Gastrocnemius medialis (tissue), 4 donors: ENCODE measurements at regions not wholly inside any gene's neighbourhood (a gene's known extent, or its start where the extent isn't known, plus 50 kb on each side); places are given as distances from the start of the nearest gene placed in this dataset.

Experiments
- ATAC-seq, 2 donors: fragments of 150-250 bp; one replicate each; pipeline ENCODE4 v1.9.1; 2016
- DNase-seq, 2 donors: peaks; one replicate each; pipeline ENCODE4 v3.0.0-alpha.2; 2019
- H3K27ac ChIP-seq, 4 donors: fragments of 200-600 bp; sonication (generic); 1 replicate in 1 of 4; 2 replicates in 3 of 4; pipeline ENCODE4 v1.5.1; 2016 to 2018; ENCODE audit warnings: mild to moderate bottlenecking in 2 of 4, moderate library complexity in 1 of 4
- H3K27me3 ChIP-seq, 3 donors: fragments of 200-600 bp; sonication (generic) in 2 of 3; 1 replicate in 1 of 3; 2 replicates in 2 of 3; pipeline versions ENCODE4 v1.5.1 to v1.6.0; 2016 to 2019; ENCODE audit warnings: mild to moderate bottlenecking in 1 of 3, moderate library complexity in 1 of 3
- H3K36me3 ChIP-seq, 2 donors: fragments of 200-600 bp; sonication (generic) in 1 of 2; one replicate each; pipeline ENCODE4 v1.5.1; 2017 to 2018
- H3K4me1 ChIP-seq, 2 donors: fragments of 200-600 bp; sonication (generic) in 1 of 2; one replicate each; pipeline ENCODE4 v1.5.1; 2016 to 2017; ENCODE audit warnings: mild to moderate bottlenecking in 2 of 2
- H3K4me3 ChIP-seq, 4 donors: fragments of 200-600 bp; sonication (generic) in 3 of 4; 1 replicate in 1 of 4; 2 replicates in 3 of 4; pipeline ENCODE4 v1.5.1; 2016 to 2019; ENCODE audit warnings: mild to moderate bottlenecking in 2 of 4
- H3K9me3 ChIP-seq, 3 donors: fragments of 200-600 bp; sonication (generic) in 2 of 3; 1 replicate in 1 of 3; 2 replicates in 2 of 3; pipeline ENCODE4 v1.5.1; 2016 to 2019
- CTCF ChIP-seq, 5 experiments: fragments of 450-650 bp in 3 of 5; fragments of 200-600 bp in 2 of 5; sonication (generic) in 2 of 5; IDR thresholded peaks in 4 of 5; conservative IDR thresholded peaks in 1 of 5; 1 replicate in 4 of 5; 2 replicates in 1 of 5; pipeline ENCODE4 v1.5.1; 2016 to 2019; ENCODE audit warnings: antibody characterized with exemption in 5 of 5, mild to moderate bottlenecking in 3 of 5, moderate library complexity in 3 of 5
- POLR2A ChIP-seq, 2 donors: fragments of 450-650 bp; IDR thresholded peaks; one replicate each; pipeline ENCODE4 v1.6.1; 2017; ENCODE audit warnings: antibody characterized with exemption in 2 of 2, mild to moderate bottlenecking in 2 of 2, moderate library complexity in 2 of 2
- in situ Hi-C, 4 donors: fragments of 200-750 bp; cut with MboI; loops; one replicate each; pipeline versions ENCODE4 v1.15.0 to v1.8.0; 2017; ENCODE audit warnings: low sequenced_read_pairs in 4 of 4
- intact Hi-C: fragments of 100-400 bp; cut with DNase I; formaldehyde crosslinking; loops from one replicate; pipeline ENCODE4 v1.15.1; 2023; ENCODE audit warnings: low total_unique reads

- no peak overlapping the region for H3K4me3 ChIP-seq
- H3K4me1 ChIP-seq = no peaks in the 10 kb centered on the region
- DNase-seq = no peak
- H3K27me3 ChIP-seq = no peaks in the 10 kb centered on the region
- no peaks in the 10 kb centered on the region for H3K9me3 ChIP-seq
- in situ Hi-C loops (no loop called here), intact Hi-C loops (no loop called here)
- H3K27ac ChIP-seq = no peak overlapping the region
- TF ChIP-seq POLR2A (IDR thresholded peaks at IDR 0.05) (no peak), CTCF (IDR thresholded peaks at IDR 0.05 in 4 of 5, conservative IDR thresholded peaks at IDR 0.05 in 1 of 5) (no peak)
- no peaks in the 10 kb centered on the region for H3K36me3 ChIP-seq
- ATAC-seq = no peak
These were observed 381.6 kb downstream of the SIPA1L2 start for GRCh38 chr1:232248276-232248820.

- intact Hi-C loops = no loop called here
- no peaks in the 10 kb centered on the region for H3K9me3 ChIP-seq
- TF ChIP-seq POLR2A (IDR thresholded peaks at IDR 0.05) (no peak), CTCF (IDR thresholded peaks at IDR 0.05 in 4 of 5, conservative IDR thresholded peaks at IDR 0.05 in 1 of 5) (no peak)
- H3K27me3 ChIP-seq = no peaks in the 10 kb centered on the region
- ATAC-seq = no peak
- H3K4me3 ChIP-seq = no peak overlapping the region
- no peaks in the 10 kb centered on the region for H3K36me3 ChIP-seq
- no peak overlapping the region for H3K27ac ChIP-seq
- in situ Hi-C loops = no loop called here
- DNase-seq = no peak
- H3K4me1 ChIP-seq = no peaks in the 10 kb centered on the region
These were observed 382.3 kb downstream of the SIPA1L2 start for GRCh38 chr1:232247669-232248068.

- TF ChIP-seq POLR2A (IDR thresholded peaks at IDR 0.05) (no peak), CTCF (IDR thresholded peaks at IDR 0.05 in 4 of 5, conservative IDR thresholded peaks at IDR 0.05 in 1 of 5) (no peak)
- Histone ChIP-seq H3K27me3 (no peaks in the 10 kb centered on the region), H3K4me1 (no peaks in the 10 kb centered on the region), H3K9me3 (no peaks in the 10 kb centered on the region), H3K27ac (no peak overlapping the region), H3K4me3 (no peak overlapping the region), H3K36me3 (no peaks in the 10 kb centered on the region)
- in situ Hi-C loops (no loop called here), intact Hi-C loops (no loop called here)
- DNase-seq = no peak
- no peak for ATAC-seq
These were observed 385.5 kb downstream of the SIPA1L2 start for GRCh38 chr1:232244426-232244825.

GRCh38 chr1:232239998-232240397 is 389.9 kb downstream of the SIPA1L2 start:
- TF ChIP-seq POLR2A (IDR thresholded peaks at IDR 0.05) = no peak
- TF ChIP-seq CTCF (IDR thresholded peaks at IDR 0.05 in 4 of 5, conservative IDR thresholded peaks at IDR 0.05 in 1 of 5) = no peak
- H3K27ac ChIP-seq = no peak overlapping the region
- ATAC-seq (no peak), DNase-seq (no peak)
- no peaks in the 10 kb centered on the region for H3K27me3 ChIP-seq
- no peaks in the 10 kb centered on the region for H3K9me3 ChIP-seq
- H3K4me3 ChIP-seq = no peak overlapping the region
- in situ Hi-C loops (no loop called here), intact Hi-C loops (no loop called here)
- H3K4me1 ChIP-seq = no peaks in the 10 kb centered on the region
- H3K36me3 ChIP-seq = no peaks in the 10 kb centered on the region

- TF ChIP-seq CTCF (IDR thresholded peaks at IDR 0.05 in 4 of 5, conservative IDR thresholded peaks at IDR 0.05 in 1 of 5) (no peak), POLR2A (IDR thresholded peaks at IDR 0.05) (no peak)
- no peaks in the 10 kb centered on the region for H3K36me3 ChIP-seq
- ATAC-seq (no peak), DNase-seq (no peak)
- H3K4me1 ChIP-seq = no peaks in the 10 kb centered on the region
- H3K9me3 ChIP-seq = no peaks in the 10 kb centered on the region
- intact Hi-C loops (no loop called here), in situ Hi-C loops (no loop called here)
- H3K27me3 ChIP-seq = no peaks in the 10 kb centered on the region
- no peak overlapping the region for H3K4me3 ChIP-seq
- no peak overlapping the region for H3K27ac ChIP-seq
These were observed 390.4 kb downstream of the SIPA1L2 start for GRCh38 chr1:232239522-232239921.
